Lower leg skin (tissue), 3 donors: ENCODE measurements at regions not wholly inside any gene's neighbourhood (a gene's known extent, or its start where the extent isn't known, plus 50 kb on each side); places are given as distances from the start of the nearest gene placed in this dataset.

ENCODE experiments used
- POLR2A ChIP-seq, 2 donors: fragments of 450-650 bp; IDR thresholded peaks; one replicate each; pipeline ENCODE4 v1.6.1; 2016 to 2017; ENCODE audit warnings: antibody characterized with exemption in 2 of 2, mild to moderate bottlenecking in 1 of 2, moderate library complexity in 1 of 2
- TF ChIP-seq, protein P1 (sequence below), 3 donors: fragments of 450-650 bp; IDR thresholded peaks; one replicate each; pipeline ENCODE4 v1.5.1; 2016; ENCODE audit warnings: antibody characterized with exemption in 3 of 3, mild to moderate bottlenecking in 3 of 3, moderate library complexity in 2 of 3

DNA sequence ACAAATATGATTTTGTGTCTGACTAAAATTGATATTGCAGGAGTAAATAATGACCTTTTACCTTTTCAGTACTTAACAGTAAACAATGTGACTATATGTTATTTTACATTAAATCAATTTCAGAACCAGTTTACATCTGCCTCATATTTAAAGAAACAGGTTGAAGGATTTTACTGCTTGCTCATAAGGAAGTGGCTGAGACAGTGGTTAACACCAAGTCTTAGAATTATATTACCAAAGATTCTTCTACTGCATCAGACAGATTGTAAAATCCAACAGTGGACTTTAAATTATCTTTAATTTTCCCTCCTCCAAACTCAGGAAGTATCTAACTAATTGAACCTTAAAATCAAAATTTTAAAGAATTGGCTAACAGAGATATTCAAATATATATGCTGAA lies 1929.9 kb downstream of the PCDH9 start:
- TF ChIP-seq, protein P1, sequence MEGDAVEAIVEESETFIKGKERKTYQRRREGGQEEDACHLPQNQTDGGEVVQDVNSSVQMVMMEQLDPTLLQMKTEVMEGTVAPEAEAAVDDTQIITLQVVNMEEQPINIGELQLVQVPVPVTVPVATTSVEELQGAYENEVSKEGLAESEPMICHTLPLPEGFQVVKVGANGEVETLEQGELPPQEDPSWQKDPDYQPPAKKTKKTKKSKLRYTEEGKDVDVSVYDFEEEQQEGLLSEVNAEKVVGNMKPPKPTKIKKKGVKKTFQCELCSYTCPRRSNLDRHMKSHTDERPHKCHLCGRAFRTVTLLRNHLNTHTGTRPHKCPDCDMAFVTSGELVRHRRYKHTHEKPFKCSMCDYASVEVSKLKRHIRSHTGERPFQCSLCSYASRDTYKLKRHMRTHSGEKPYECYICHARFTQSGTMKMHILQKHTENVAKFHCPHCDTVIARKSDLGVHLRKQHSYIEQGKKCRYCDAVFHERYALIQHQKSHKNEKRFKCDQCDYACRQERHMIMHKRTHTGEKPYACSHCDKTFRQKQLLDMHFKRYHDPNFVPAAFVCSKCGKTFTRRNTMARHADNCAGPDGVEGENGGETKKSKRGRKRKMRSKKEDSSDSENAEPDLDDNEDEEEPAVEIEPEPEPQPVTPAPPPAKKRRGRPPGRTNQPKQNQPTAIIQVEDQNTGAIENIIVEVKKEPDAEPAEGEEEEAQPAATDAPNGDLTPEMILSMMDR (IDR thresholded peaks at IDR 0.05), result no peak
- no peak for TF ChIP-seq POLR2A (IDR thresholded peaks at IDR 0.05)
